Suppressor macrophage (primary cell): ENCODE measurements at regions not wholly inside any gene's neighbourhood (a gene's known extent, or its start where the extent isn't known, plus 50 kb on each side); places are given as distances from the start of the nearest gene placed in this dataset.
"Not testable (repeated sequence)": the region's sequence is repeated elsewhere in the genome, so short reads cannot be mapped to it uniquely, and the experiment has no call there.

Experiments
- DNase-seq, 4 experiments: peaks; one replicate each; pipeline ENCODE4 v3.0.0-alpha.2; 2020 to 2022

- no peak for DNase-seq
Measured at GRCh38 chr6:5896476-5897200, 110.1 kb downstream of the NRN1 start.

- no peak for DNase-seq
Measured at GRCh38 chr6:5894357-5894756, 112.4 kb downstream of the NRN1 start.

DNA sequence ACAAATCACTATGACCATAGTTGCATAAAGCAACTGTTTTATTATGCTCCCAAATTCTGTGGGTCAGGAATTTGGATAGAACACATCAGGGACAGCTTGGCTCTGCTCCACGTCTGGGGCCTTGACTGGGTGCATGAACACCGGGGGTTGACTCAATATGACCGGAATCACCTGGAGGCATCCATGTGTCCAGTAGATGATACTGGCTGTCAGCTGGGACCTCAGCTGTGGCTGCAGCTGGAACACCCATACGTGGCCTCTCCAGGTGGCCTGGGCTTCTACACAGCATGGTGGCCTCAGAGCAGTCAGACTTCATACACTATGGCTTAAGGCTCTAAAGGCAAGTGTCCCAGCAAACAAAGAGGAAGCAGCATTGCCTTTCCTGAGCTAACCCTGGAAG is 113.4 kb downstream of the NRN1 start:
- DNase-seq, result no peak

DNA sequence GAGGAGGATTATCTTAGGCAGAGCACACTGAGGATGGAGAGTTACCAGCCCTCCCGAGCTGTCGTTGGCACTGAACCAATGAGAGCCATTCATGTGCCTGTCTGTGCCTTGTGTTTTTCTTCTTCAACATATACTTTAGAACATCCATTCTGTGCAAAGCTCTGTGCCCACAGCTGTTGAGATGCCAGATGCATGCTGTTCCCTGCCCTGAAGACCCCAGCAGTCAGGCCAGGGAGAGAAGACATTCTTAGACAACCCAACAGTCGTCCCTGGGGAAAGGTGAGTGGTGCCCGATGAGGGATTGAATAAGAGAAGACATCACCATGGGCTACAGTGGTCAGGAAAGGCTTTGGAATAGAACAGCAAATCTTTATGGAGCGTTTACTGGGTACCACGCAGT is 114.1 kb downstream of the NRN1 start:
- no peak for DNase-seq

GRCh38 chr6:5878792-5879191 is 127.9 kb downstream of the NRN1 start:
- DNase-seq, result no peak

GRCh38 chr6:5876076-5876475 is 130.6 kb downstream of the NRN1 start:
- DNase-seq, result no peak

- DNase-seq, result not testable (repeated sequence)
Measured at GRCh38 chr6:5873976-5874375, 132.7 kb downstream of the NRN1 start.

DNA sequence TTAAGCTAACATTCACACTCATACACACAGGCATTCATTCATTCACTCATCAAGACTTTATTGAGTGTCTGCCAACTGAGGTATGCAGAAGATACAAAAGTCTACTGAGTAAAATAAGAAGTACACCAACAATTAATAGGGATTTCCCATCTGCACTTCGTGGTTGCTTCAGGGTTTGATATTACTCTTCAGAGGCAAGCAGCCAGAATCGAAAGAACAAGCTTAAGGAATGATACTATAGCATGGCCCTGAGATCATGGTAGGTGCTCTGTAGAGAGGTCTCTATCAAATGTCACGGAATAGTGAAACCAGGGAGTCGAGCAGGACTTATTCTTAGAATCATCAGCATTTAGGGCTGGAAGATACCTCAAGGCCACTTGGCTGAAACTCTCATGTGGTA is 135.4 kb downstream of the NRN1 start:
- no peak for DNase-seq

GRCh38 chr6:5869676-5870075 is 137.0 kb downstream of the NRN1 start:
- no peak for DNase-seq

GRCh38 chr6:5869261-5869660 is 137.5 kb downstream of the NRN1 start:
- DNase-seq, result no peak

- DNase-seq, result peak in 1 of 4 experiments; percentile 3
Measured at GRCh38 chr6:5866547-5867051, 140.1 kb downstream of the NRN1 start.

- DNase-seq, result peak; percentile 35 to 68 (median 43)
Measured at GRCh38 chr6:5865506-5866031, 141.2 kb downstream of the NRN1 start.

DNA sequence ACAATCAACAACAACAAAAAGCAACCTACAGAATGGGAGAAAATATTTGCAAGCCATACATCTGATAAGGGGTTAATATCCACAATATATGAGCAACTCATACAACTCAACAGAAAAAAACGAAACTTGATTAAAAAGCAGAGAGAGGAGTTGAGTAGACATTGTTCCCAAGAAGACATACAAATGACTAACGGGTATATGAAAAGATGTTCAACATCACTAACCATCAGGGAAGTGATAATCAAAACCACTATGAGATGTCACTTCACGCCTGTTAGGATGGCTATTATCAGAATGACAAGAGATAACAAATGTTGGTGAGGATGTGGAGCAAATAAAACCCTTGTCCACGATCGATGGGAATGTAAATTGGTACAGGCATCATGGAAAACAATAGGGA is 145.9 kb downstream of the NRN1 start:
- no peak for DNase-seq

GRCh38 chr6:5855787-5856470 is 150.8 kb downstream of the NRN1 start:
- DNase-seq, result no peak

GRCh38 chr6:5854899-5855298 is 151.8 kb downstream of the NRN1 start:
- no peak for DNase-seq

- DNase-seq, result peak; percentile 21 to 63 (median 38)
Measured at GRCh38 chr6:5851261-5851757, 155.4 kb downstream of the NRN1 start.

GRCh38 chr6:5850848-5851255 is 155.9 kb downstream of the NRN1 start:
- no peak for DNase-seq

DNA sequence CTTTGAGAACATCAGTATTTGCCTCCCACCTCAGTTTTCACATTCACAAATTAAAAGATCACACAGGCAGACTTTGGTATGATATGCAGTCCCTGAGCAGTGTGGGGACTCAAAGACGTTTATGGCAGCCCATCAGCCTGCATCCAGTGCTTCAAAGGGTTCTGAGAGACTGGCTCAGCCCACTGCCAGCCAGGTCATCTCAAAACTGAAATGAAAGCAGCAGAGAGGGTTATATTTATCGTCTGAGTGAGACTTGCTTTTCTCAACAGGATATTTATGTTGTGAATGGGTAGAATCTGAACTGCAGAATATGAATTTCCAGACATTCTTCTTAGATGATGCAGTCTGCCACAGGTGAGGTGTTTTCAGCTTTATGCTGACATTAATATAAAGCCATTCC is 159.8 kb downstream of the NRN1 start:
- no peak for DNase-seq

DNA sequence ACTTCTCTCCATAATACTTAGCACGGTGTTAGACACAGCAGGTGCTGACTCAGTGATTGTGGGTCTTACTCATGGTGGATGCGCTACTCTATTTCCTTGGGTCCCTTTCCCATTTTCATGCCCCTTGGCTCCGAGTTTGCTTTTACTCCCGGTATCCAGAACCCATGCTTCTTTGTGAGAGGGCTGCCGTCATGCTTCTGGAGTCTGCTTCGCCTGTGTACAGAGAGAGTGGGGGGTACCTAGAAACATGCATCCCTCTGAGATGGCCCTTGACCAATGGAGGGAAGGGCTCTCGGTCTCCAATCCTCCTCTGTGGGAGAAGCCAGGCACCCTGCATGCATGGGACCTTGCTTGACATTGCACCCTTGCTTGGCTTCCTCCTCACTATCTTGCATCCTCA is 160.4 kb downstream of the NRN1 start:
- no peak for DNase-seq

DNA sequence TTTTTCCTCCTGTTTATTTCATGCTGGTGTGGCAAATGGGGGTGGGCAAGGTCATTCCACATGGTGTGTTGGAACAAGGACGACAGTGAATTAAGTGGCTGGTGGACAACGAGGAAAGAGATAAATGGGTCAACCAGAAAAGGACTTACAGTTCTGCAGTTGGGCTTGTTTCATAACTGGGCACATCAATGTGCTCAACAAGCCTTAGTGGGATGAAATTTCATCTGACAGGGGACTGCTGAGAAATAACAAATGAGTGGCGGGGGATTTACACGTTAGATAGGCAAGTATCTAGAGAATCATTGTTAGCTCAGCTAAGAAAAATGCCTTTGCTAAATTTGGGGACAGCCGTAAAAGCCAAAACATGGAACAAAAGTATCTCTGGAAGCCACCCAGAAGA is 163.6 kb downstream of the NRN1 start:
- no peak for DNase-seq

GRCh38 chr6:5840734-5841390 is 165.9 kb downstream of the NRN1 start:
- DNase-seq, result no peak

GRCh38 chr6:5838656-5839396 is 167.9 kb downstream of the NRN1 start:
- DNase-seq, result no peak
